ENCODE measurements at regions not wholly inside any gene's neighbourhood (a gene's known extent, or its start where the extent isn't known, plus 50 kb on each side); places are given as distances from the start of the nearest gene placed in this dataset.
"Not testable (repeated sequence)": the region's sequence is repeated elsewhere in the genome, so short reads cannot be mapped to it uniquely, and the experiment has no call there.

DNA sequence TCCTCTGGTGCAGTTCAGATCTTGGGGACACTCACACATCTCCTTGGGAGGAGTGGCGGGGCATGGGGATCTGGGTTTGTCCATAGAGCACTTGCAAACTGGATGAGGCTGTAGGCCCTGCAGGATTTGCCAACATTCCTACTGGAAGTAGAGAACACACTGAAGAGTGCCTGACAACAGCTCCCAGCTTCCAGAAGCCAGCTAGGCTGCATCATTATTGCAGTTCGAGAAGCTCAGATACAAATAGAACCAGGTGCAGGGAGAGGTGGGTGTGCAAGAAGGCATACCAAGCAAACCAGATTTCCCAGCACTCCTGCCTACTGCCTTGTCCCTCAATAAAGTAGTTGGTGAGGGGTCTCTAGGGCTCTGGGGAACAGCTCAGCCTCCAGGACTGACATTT, 52.5 kb downstream of the RHOB start:
- DNase-seq, result no peak

DNA sequence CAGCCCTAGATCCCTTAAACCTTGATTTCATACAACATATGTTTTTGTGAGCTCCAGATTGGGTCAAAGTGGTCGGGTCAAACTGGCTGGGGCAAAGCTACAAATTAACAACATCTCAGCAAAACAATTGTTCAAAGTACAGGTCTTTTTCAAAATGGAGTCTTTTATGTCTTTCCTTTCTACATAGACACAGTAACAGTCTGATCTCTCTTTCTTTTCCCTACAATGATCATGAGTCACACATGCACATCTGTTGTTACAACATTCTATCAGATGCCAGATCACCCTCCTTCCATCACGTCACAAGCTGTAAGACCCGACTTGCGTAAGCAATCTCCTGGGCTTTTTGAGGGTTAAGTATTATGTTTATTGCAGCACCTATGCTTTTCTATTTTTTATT, 55.1 kb downstream of the RHOB start:
- DNase-seq, result no peak

DNA sequence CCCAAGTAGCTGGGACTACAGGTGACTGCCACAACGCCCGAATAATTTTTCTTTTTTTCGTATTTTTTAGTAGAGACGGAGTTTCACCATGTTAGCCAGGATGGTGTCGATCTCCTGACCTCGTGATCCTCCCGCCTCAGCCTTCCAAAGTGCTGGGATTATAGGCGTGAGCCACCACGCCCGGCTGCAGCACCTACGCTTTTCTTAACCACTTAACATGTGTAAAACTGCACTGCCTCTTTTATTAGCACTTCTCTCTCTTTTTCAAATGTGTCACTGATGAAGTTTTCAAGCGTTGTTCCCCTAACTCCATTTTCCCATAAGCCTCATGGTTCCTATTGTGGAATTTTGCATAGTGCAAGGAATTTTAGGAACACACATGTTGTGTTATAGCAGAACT, 55.6 kb downstream of the RHOB start:
- DNase-seq, result not testable (repeated sequence)

DNA sequence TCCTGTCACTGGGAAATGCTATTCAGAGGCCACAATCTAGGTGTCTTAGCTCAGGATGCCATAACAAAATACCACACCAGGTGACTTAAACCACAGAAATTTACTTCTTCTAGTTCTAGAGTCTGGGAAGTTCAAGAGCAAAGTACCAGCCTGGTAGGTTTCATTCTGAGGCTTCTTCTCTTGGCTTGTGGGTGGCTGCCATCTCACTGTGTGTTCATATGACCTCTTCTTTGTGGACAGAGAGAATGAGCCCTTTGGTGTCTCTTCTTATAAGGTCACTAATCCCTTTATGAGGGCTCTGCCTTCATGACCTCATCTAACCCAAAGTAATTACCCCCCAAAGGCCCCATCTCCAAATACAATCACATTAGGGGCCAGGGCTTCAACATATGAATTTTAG, 57.3 kb downstream of the RHOB start:
- no peak for DNase-seq

DNA sequence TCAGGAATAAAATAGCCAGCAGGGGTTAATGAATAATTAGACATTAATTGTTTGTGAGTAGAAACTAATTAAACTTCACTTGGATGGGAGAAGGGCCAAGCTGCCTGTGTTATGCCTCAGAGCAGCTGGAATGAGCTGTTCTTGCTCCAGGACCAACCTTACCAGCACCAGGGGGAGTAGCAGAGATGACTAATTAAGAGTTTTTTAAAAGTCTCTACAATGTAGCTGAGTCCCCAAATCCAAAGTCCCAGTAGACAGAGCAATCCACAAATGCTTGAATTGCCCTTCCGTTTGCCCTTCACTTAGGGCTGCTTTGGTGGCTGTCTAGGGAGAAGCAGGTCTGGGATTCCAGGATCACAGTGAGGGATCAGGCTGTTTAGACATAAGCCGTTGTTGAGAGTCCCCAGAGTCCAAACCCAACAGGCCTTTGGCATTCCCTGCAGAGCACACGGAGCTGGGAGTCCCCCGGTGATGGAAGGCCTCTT, 59.4 kb downstream of the RHOB start:
- no peak for DNase-seq

DNA sequence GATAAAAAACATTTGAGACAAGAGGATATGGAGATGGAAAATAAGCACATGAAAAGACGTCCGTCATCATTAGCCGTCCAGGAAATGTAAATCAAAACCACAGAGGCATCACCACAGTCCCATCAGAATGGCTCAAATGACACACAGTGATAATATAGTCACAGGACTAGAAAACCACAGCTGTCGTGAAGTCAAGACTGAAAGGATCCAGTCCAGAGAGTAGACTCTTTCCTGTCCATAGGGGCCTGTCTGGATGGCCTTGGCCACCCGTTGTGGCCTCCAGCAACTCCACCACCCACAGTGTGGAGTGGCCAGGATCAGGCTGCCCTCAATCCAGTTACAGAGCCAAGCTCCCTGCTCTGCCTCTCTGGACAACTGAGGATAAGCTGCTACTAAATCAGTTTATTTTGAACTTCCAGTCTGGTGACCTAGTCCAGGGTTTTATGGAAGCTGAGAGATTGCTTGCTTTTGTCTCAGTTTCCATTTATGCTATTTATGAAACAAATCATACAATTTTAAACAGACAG, 60.4 kb downstream of the RHOB start:
- no peak for DNase-seq

DNA sequence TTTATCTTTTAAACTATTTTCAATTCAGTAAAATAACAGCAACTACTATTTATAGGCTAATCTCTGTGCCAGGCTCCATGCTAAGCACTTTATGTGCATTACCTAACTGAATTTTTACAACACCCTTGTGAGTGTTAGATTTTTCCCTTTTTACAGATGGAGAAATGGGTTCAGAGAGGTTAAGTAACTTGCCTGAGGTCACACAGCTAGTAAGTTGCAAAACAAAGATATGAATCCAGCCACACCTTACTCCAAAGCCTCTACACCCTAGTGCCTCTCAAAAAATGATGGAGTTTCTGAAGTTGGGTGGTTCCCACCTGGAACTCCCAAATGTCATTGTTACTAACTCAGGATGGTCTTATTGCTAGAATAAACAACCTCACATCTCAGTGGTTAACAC, 60.8 kb downstream of the RHOB start:
- no peak for DNase-seq

DNA sequence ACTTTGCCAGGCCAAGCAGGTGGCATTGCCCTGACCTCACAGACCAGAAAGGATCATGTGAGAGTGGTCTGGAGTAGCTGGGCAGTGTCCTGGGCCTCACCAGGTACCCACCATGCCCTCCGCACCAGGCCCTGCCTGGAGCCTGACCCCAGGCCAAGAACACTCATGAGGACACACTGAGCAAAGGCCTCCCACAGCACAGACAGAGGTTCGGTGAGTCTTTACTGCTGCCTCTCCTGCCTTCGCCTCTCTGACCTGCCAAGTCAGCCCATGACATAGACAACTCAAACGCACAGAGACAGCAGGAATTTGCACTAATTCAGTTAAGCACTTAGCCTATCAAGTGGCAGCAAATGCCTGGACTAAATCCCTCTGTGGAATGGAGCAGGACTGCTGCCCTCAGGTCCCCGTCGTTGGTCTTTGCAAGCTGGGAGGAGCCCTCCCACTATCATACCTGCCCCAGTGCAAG, 62.5 kb downstream of the RHOB start:
- DNase-seq, result no peak

DNA sequence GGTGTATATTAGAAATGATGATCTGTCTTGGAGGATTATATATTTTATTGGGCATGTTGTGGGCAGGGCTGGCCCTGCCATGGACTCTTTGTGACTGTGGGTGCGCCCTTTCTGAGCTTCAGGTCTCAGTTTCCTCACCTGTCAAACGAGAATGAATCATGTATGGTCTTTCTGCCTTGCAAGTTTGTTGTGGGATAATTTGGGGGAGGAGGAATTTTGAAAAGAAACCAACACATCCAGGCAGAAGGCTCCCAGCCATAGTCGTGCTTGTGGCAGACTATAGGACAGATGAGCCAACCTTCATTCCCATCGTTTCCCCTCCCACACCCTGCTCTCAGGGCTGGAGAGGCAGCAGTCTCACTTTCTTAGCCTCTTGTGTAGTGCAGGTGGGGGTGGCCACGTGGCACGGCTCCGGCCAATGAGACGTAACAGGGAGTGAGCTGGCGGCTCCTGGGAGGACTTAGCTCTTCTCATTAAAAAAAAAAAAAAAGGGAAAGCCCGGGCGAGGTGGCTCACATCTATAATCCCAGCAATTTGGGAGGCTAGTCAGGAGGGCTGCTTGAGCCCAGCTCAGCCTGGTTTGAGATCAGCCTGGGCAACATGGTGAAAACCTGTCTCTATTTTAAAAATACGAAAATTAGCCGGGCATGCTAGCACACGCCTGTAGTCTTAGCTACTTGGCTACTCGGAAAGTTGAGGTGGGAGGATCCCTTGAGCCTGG, 63.1 kb downstream of the RHOB start:
- DNase-seq, result no peak

DNA sequence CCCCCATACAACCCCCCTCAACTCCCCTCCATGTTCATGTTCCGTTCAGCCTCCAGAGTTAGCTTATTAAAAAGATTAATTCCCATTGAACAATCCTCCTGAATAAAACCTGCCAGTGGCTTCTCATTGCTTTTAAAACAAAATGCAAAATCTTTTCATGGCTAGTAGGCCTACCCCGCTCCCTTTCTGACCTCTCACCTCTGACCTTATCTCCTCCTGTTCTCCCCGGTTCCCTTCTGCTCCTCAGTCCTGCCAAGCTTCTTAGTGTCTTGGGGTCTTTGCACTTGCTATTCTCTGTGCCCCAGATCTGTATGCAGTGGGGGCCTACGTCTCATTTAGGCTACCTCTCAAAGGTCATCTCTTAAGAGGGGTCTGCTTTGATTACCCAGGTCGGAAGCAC, 64.3 kb downstream of the RHOB start:
- DNase-seq, result no peak

DNA sequence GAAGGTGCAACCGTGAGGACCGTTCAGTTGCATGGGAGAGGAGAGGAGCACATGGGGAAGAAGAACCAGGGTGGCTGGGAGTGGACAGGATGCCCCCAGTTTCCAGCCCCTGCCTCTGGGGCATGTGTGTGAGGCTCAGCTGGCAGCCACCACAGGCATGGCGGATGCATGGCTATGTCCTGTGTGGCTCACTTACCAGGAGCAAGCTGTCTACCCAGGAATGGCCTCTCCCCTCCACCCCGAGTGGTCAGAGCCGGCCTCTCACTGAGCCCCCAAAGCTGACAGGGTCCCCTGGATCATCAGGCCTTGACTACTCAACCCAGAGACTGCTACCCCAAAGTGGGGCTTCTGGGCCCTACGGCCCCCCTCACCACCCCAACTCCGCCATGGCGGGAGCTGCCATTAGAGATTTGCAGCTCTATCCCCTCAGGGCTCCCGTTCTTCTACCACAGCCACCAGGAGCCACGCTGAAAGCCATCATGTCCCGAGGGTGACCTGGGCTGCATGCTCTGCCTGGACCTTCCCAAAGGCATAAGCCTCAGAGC, 65.3 kb downstream of the RHOB start:
- DNase-seq, result no peak

DNA sequence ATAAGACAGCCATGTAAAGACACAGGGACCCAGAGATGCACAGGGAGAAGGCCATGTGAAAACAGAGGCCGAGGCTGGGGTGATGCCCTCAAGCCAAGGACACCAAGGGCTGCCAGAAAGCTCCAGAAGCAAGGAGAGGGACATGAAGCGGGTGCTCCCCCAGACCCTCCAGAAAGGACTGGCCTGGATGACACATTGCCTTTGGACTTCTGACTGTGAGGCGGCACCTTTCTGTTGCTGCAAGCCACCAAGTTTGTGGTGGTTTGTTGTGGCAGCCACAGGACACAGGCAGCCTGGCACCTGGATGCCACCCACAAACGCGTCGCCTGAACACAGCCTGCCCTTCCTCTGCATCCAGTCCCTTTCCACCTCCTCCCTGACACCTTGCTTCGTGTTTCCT, 67.1 kb downstream of the RHOB start:
- DNase-seq, result no peak

DNA sequence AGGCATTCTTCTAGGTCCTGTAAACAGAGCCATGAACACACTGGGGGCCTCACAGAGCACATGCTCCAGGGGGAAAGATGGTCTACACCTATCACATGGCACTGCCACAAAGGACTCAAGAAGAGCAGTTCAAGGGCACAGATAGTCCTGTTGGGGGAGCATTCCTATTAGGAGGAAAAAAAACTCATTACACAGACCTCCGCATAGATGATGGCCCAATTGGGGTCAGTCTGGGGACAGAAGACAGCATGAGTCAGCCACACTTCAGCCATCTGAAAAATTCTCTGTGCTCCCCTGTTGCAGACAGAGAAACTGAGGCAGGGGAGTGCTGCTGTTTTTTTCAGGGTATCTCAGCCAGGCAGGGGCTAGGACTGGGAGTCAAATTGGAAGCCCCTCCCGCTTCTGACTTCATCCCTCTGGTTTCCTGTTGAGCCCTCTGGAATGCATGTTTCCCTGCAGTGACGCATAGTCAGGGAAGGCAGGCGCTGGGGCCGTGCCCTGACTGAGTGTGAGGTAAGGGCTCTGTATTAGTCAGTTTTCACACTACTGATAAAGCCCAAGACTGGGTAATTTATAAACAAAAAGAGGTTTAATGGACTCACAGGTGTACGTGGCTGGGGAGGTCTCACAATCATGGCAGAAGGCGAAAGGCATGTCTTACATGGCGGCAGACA, 67.9 kb downstream of the RHOB start:
- DNase-seq, result no peak

DNA sequence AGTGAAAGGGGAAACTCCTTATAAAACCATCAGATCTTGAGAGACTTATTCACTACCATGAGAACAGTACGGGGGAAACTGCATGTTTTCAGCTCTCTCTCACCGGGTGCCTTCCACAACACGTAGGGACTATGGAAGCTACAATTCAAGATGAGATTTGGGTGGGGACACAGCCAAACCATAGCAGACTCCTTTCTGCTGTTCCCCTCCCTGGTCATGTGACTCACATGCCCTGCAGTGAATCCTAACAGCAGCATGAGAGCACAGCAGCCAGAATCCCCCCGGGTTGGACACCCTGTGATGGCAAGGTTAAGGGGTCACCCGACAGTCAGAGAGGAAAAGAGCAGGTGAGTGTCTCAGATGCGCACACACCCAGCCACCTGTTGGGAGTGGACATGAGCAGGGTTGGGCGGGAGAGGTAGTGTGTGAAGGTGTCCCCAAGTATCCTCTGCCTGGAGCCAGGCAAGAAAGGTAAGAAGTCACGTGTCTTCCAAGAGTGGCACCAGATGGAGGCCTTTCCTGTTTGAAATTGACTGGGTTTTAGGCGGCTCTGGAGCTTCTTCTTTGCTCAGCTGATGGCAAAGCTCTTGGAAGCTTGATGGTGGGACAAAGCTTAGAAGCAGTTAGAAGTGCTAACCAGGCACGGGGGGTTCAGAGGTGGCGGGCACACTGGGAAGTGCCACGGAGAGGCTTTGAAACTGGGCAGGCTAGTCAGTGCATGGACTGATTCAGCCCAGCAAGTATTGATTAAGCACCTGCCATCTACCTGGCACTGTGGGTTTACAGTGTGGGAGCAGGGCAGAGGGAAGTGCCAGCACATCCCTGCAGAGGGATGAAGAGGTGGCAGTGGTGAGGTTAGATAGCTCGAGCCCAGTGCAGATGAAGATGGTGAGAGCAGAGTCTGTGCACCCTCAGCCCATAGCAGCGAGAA, 68.7 kb downstream of the RHOB start:
- no peak for DNase-seq

DNA sequence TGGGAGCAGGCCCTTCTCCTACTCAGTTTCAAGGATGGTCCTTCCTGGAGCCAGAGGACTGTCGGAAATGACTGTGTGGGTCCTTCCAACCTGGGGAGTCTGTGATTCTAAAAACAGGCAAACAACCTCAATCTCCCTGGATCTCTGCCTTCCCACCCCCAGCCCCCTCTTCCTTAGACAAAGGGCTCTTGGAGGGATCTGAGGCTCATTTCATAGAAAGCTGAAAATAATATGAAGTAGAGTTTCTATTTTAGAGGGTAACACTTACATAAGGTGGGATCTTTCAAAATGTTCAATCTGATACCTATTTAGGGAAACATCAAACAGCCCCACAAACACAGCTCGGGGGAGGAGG, 69.4 kb downstream of the RHOB start:
- no peak for DNase-seq

DNA sequence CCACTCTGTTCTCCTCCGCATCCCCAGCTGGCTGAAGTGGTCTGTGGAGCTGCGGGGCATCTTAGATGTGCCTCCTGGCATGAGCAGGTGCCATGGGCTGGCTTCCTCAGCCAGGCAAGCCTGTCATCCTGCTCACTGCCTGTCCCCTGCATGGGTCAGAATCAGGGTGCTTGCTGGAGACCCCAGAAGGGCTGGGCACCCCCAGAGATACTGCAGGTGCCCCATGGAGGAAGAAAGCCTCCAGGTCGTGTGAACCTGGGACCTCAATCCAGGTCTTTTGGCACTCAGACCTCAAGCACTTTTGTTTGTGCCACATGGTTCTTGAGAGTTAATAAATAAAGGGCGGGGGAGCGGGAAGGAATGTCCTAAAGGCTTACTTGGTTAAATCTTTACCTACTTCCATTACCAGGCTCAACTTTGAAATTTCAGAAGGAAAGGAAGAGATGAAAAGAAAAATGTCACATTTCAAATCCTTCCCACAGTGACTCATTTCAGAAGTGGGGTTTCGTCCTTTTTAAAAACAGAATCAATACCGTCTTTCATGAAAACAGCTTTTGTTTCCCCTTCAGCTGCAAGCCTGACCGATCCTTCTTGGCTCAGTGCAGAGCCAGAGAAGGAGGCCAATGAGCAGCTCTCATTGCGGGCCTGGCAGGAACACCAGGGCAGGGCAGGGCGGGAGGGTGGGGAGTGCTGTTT, 69.9 kb downstream of the RHOB start:
- no peak for DNase-seq

DNA sequence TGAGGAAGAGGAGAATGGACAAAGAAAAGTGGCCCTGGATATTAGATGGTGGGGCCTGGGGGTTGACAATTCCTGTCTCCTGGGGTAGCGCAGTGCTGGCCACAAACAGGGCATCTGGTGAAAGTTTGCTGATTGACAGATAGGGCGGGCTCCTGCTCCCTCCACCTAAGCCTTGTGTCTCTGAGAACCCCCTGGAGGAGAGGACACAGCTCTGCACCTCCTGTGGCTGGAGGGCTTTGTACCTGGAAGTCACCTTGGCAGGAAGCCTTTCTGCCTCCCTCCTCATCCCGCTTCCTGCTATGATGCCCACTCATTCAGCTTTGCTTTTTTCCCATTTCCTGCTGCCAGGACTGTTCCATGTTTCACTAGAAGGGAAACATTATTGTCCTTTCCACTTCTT, 72.4 kb downstream of the RHOB start:
- no peak for DNase-seq

DNA sequence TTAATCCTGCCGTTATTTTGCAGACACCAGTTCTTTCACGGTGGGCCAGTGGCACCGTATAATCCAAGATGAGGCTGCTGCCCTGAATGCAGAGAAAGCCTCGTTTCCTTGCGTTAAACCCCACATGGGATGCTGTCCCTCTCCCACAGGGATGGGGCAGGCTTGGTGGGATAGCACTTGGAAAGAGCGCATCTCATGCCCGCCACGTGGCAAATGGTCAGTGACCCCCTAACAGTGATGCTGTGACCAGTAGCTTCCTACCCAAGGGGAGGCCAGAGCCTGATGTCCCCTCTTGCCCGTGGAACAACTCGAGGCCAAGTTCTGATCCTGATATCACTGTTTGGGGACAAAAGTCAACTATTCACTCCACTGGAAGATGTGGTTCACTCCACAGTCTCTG, 73.3 kb downstream of the RHOB start:
- DNase-seq, result no peak

DNA sequence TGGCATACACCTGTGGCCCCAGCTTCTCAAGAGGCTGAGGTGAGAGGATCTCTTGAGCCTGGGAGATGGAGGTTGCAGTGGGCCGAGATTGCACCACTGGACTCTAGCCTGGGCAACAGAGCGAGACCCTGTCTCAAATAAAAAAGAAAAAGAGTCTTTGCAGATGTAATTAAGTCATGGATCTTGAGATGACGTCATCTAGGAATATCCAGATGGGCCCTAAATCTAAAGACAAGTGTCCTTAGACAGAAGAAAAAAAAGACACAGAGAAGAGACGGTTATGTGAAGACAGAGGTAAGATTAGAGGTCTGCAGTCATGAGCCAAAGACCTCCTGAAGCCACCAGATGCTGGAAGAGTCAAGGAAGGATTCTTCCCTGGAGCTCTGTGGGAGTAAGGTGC, 74.3 kb downstream of the RHOB start:
- no peak for DNase-seq

DNA sequence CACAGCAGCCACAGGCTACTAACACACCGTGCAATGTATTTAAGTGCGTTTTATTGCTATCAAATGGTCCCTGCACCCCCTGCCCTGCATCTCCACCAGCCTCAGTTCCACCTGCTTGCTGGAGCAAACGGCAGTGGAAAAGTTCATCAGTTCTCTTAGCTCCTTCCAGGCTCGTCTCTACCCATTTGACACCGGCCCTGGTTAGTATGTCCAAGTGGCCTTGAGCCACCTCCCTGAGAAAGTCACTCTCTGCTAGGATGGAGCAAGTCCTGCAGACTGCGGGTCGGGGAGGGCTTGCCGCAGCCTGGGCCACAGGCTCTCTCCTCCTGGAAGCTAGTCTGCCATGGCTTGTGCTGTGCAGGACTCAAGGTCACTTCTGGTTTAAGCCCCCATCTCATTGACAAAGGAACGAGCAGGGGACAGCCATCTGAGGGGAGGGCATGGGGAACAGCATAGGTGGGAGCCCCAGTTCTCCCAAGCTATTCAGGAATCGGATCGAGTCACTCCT, 74.9 kb downstream of the RHOB start:
- no peak for DNase-seq

DNA sequence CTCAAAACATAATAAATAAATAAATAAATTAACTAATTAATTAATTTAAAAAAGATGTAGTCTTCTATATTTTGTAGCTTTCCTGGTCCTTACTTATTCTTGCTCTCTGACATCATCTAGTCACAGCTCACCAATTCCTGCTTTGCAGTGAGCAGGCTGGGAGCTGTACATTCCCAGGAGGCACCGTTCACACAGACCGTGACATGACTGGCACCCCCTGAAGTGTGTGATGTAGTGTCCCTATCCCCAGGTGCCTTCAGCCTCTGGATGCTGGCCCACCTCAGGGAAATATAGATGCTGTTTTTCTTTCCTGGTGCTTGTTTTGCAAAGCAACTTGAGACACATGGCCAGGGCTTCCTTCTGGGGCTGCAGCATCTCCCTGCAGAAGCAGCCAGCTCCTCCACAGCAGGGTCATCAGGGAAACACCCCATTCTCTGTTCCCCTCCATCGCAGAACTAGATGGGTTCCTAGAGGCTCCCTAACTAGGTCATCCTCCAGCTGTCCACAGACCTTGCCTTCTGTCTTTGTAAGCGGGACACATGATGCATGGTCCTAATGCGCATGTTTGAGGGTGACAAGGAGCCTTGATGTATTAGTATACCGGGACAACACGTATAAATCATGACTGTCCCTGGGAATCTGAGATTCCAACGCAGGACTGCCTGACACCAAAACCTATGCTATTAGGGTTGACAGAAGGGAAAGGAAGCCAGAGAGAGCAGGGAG, 76.4 kb downstream of the RHOB start:
- DNase-seq, result no peak

DNA sequence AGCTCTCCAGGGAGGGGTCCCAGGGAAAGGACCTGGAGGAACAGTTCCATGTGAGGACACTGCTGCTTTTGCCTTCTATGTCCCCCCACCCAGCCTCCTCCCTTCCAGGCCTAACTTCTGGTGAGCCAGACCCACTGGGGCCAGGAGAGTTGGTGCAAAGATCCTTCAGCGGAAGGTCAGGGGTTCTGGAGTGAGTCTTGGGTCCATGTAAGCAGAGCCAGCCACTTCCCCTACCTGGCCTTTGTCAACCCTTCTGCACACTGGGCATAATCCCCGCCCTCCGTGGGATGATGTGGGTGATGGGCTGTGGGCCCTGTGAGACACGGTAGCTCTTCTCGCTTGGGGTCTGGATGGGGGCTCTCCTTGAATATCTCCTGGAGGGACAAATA, 76.9 kb downstream of the RHOB start:
- DNase-seq, result no peak
